ENCODE measurements at regions not wholly inside any gene's neighbourhood (a gene's known extent, or its start where the extent isn't known, plus 50 kb on each side); places are given as distances from the start of the nearest gene placed in this dataset.

DNA sequence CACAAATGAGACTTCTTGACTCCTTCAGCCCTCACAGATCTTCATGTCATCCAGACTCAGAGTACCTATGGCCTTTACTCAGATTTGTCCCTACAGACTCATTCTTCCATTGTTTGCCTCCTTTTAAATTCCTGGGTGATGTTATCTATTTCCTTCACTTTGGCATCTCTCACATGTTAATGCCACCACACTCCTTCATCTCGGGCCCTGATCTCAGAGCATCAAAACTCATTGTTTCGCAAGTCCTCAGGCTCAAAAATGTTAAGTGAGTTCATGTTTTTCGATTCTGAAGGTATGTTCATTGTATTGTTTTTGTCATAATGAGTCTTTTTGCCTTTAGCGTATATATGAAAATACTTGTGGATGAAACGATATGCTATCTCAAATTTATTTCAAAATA is 62.3 kb upstream of the AHR start:
- Histone ChIP-seq H3K23ac (ENCODE audit: insufficient read length, low read depth, low read length) (no peak overlapping the region), H3K56ac (ENCODE audit: insufficient read length, low read depth, low read length) (no peak overlapping the region), H3K4ac (ENCODE audit: low read depth, low read length) (no peak overlapping the region), H3K27ac (ENCODE audit: insufficient read length, low read depth, low read length) (no peak overlapping the region), H2AK5ac (ENCODE audit: insufficient read length, low read length) (no peak overlapping the region), H4K5ac (ENCODE audit: insufficient read length, low read depth, low read length) (no peak overlapping the region), H3K27me3 (ENCODE audit: insufficient read depth, low read length) (no peaks in the 10 kb centered on the region), H3K9me3 (ENCODE audit: control insufficient read depth, low read depth, low read length) (no peaks in the 10 kb centered on the region), H3K4me2 (ENCODE audit: insufficient read depth, insufficient read length, low read length) (no peak overlapping the region), H2BK5ac (ENCODE audit: insufficient read length, low read length) (no peak overlapping the region), H3K18ac (ENCODE audit: insufficient read length, low read depth, low read length) (no peak overlapping the region), H3K79me1 (ENCODE audit: insufficient read depth, low read depth, low read length, poor library complexity, severe bottlenecking) (no peaks in the 10 kb centered on the region), H2BK120ac (ENCODE audit: low read depth, low read length, poor library complexity, severe bottlenecking) (no peak overlapping the region), H2BK12ac (ENCODE audit: insufficient read length, low read depth, low read length) (no peak overlapping the region), H3T11ph (ENCODE audit: low read length) (no peak overlapping the region), H4K8ac (replicated peaks; ENCODE audit: insufficient read length, low read depth, low read length) (no peak overlapping the region), H3K14ac (ENCODE audit: insufficient read depth, low read length) (no peak overlapping the region), H2BK15ac (ENCODE audit: low read depth, low read length) (no peak overlapping the region), H2BK20ac (ENCODE audit: low read depth, low read length, poor library complexity, severe bottlenecking) (no peak overlapping the region), H3K79me2 (ENCODE audit: insufficient read depth, low read length) (no peaks in the 10 kb centered on the region), H3K23me2 (ENCODE audit: insufficient read length, low read depth, low read length, poor library complexity, severe bottlenecking) (no peaks in the 10 kb centered on the region), H3K9ac (ENCODE audit: extremely low read depth, insufficient read length, low read length) (no peak overlapping the region), H3K4me1 (ENCODE audit: insufficient read depth, low read length) (no peaks in the 10 kb centered on the region), H4K20me1 (ENCODE audit: control insufficient read depth, insufficient read depth, insufficient read length) (no peaks in the 10 kb centered on the region), H2AFZ (ENCODE audit: low read length) (no peak overlapping the region), H4K91ac (ENCODE audit: insufficient read length, low read depth, low read length) (no peak overlapping the region)
- TF ChIP-seq, protein P1, sequence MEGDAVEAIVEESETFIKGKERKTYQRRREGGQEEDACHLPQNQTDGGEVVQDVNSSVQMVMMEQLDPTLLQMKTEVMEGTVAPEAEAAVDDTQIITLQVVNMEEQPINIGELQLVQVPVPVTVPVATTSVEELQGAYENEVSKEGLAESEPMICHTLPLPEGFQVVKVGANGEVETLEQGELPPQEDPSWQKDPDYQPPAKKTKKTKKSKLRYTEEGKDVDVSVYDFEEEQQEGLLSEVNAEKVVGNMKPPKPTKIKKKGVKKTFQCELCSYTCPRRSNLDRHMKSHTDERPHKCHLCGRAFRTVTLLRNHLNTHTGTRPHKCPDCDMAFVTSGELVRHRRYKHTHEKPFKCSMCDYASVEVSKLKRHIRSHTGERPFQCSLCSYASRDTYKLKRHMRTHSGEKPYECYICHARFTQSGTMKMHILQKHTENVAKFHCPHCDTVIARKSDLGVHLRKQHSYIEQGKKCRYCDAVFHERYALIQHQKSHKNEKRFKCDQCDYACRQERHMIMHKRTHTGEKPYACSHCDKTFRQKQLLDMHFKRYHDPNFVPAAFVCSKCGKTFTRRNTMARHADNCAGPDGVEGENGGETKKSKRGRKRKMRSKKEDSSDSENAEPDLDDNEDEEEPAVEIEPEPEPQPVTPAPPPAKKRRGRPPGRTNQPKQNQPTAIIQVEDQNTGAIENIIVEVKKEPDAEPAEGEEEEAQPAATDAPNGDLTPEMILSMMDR (conservative IDR thresholded peaks at IDR 0.05): no peak
- Mint-ChIP-seq H3K27ac (no peak overlapping the region), H3K36me3 (ENCODE audit: insufficient read depth in 1 of 3, low read depth in 3 of 3) (no peaks in the 10 kb centered on the region), H3K4me1 (no peaks in the 10 kb centered on the region), H3K4me3 (no peak overlapping the region), H3K27me3 (ENCODE audit: low read depth) (no peaks in the 10 kb centered on the region), H3K9me3 (no peaks in the 10 kb centered on the region)
- no CpG with 5 or more reads among the region's 5 CpGs for WGBS (ENCODE audit: extremely low coverage, insufficient read length, low lambda C conversion rate)
- DNase-seq: no peak
